ENCODE measurements at regions not wholly inside any gene's neighbourhood (a gene's known extent, or its start where the extent isn't known, plus 50 kb on each side); places are given as distances from the start of the nearest gene placed in this dataset.

GRCh38 chr17:77328823-77329740 lies 188.3 kb downstream of the SEC14L1 start:
- H3K4me1 ChIP-seq (ENCODE audit: insufficient read depth) = peaks cover 6% of the 10 kb centered on the region

DNA sequence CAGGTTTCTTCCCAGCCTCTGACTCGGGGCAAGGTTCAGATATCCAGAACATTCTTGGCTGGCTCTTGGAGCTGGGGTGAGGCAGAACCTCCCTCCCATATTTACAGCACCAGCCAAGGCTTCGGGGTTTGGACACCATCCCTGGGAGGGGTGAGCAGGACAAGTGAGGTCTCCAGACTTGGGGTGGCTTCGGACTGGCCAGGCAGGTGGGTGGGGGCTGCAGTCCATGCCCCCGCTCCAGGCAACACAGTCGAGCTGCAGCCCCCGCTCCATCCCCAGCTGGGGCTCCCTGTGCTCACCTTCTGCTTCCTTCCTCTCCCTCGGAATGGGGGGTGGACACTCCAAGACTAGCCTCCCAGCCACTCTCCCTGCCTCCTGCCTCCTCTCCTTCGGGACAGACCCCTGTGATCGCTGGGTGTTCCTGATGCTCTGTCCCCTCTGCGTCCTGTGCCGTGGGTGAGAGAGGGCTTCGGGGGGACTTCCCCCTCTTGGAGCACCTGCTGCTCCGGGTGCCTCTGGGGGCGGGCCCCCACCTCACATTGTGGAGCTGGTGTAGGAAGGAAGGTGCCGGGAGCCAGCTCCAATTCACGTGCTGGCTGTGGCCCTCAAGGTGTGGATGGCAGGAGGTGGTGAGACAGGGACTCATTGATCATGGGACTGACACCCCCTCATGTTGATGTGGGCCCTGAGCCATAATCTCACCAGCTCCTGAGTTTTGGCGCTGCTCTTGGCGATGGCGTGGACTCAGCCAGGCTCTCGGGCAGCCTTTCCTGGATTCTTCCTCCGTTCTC lies 189.2 kb downstream of the SEC14L1 start:
- H3K27ac ChIP-seq = no peak overlapping the region
- 87 to 89% (median 88%) methylated on average over 20 to 21 of the region's 21 CpGs for WGBS, 3 donors

More at GRCh38 chr17:77328823-77329740, 188.3 kb downstream of the SEC14L1 start:
- no peak overlapping the region for H3K27ac ChIP-seq
- no peaks in the 10 kb centered on the region for H3K27me3 ChIP-seq
- TF ChIP-seq, protein P1, sequence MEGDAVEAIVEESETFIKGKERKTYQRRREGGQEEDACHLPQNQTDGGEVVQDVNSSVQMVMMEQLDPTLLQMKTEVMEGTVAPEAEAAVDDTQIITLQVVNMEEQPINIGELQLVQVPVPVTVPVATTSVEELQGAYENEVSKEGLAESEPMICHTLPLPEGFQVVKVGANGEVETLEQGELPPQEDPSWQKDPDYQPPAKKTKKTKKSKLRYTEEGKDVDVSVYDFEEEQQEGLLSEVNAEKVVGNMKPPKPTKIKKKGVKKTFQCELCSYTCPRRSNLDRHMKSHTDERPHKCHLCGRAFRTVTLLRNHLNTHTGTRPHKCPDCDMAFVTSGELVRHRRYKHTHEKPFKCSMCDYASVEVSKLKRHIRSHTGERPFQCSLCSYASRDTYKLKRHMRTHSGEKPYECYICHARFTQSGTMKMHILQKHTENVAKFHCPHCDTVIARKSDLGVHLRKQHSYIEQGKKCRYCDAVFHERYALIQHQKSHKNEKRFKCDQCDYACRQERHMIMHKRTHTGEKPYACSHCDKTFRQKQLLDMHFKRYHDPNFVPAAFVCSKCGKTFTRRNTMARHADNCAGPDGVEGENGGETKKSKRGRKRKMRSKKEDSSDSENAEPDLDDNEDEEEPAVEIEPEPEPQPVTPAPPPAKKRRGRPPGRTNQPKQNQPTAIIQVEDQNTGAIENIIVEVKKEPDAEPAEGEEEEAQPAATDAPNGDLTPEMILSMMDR (IDR thresholded peaks at IDR 0.05) = no peak
- no peak for TF ChIP-seq EP300 (IDR thresholded peaks at IDR 0.05)
- TF ChIP-seq POLR2A (IDR thresholded peaks at IDR 0.05) = no peak
- 88 to 91% (median 90%) methylated on average over 13 to 15 of the region's 15 CpGs for WGBS, 3 donors
- H3K9me3 ChIP-seq = no peaks in the 10 kb centered on the region
- intact Hi-C loops (cut with DNase I) = loop anchor here in 2 of 4 donors (5.0 kb wide), 1 partner anchor 98 kb away; no protein-coding TSS in a partner anchor
- H3K4me3 ChIP-seq = no peak overlapping the region
- peak in 1 of 5 donors; percentile 6 for DNase-seq
- no peaks in the 10 kb centered on the region for H3K36me3 ChIP-seq

GRCh38 chr17:77330602-77331081 lies 189.9 kb downstream of the SEC14L1 start:
- peak in 1 of 5 donors; percentile 8 for DNase-seq
- 83 to 87% (median 85%) methylated on average over 10 of the region's 10 CpGs for WGBS, 3 donors
- H3K4me1 ChIP-seq (ENCODE audit: insufficient read depth) = no peaks in the 10 kb centered on the region

More for the DNA sequence above, 189.2 kb downstream of the SEC14L1 start:
- Histone ChIP-seq H3K27me3 (no peaks in the 10 kb centered on the region), H3K9me3 (no peaks in the 10 kb centered on the region), H3K4me3 (no peak overlapping the region), H3K4me1 (ENCODE audit: insufficient read depth) (peaks cover 2% of the 10 kb centered on the region), H3K36me3 (no peaks in the 10 kb centered on the region)
- intact Hi-C loops (cut with DNase I) = loop anchor here (2.0 to 5.0 kb wide), 2 partner anchors 97 to 165 kb away; no protein-coding TSS in a partner anchor
- peak in 3 of 5 donors; percentile 15 to 34 (median 19) for DNase-seq
- TF ChIP-seq, protein P1 (IDR thresholded peaks at IDR 0.05) = no peak
- TF ChIP-seq EP300 (IDR thresholded peaks at IDR 0.05) (no peak), POLR2A (IDR thresholded peaks at IDR 0.05) (no peak)

More at GRCh38 chr17:77330602-77331081, 189.9 kb downstream of the SEC14L1 start:
- Histone ChIP-seq H3K27ac (no peak overlapping the region), H3K36me3 (no peaks in the 10 kb centered on the region), H3K9me3 (no peaks in the 10 kb centered on the region), H3K27me3 (no peaks in the 10 kb centered on the region), H3K4me3 (no peak overlapping the region)
- TF ChIP-seq POLR2A (IDR thresholded peaks at IDR 0.05) (no peak), EP300 (IDR thresholded peaks at IDR 0.05) (no peak)
- TF ChIP-seq, protein P1 (IDR thresholded peaks at IDR 0.05) = no peak
- intact Hi-C loops (cut with DNase I) = loop anchor here (2.0 to 5.0 kb wide), 2 partner anchors 97 to 164 kb away; no protein-coding TSS in a partner anchor
